Activated T-cell treated with anti-CD3 and anti-CD28 coated beads for 48 hours (primary cell): ENCODE measurements at regions not wholly inside any gene's neighbourhood (a gene's known extent, or its start where the extent isn't known, plus 50 kb on each side); places are given as distances from the start of the nearest gene placed in this dataset.

Experiments
- DNase-seq: peaks from one replicate; pipeline ENCODE4 v3.0.0-alpha.2; 2020; ENCODE audit warnings: low read depth

DNA sequence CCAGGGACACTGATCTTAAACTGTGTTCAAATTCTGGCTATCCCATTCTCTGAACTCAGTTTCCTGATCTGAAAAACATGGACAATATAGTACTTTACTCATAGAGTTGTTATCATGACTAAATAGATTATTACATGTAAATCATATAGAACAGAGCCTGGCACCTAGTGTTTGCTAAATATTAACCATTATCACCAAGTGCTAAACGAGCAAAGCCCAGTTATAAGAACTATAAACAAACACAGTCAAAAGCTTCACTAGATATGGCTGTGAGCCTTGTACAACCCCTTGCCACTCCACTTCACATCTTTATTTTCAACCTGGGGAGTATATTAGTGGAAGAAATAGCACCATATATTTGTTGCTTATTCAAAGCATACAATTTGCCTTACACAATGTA lies 338.9 kb upstream of the CADM1 start:
- no peak for DNase-seq

DNA sequence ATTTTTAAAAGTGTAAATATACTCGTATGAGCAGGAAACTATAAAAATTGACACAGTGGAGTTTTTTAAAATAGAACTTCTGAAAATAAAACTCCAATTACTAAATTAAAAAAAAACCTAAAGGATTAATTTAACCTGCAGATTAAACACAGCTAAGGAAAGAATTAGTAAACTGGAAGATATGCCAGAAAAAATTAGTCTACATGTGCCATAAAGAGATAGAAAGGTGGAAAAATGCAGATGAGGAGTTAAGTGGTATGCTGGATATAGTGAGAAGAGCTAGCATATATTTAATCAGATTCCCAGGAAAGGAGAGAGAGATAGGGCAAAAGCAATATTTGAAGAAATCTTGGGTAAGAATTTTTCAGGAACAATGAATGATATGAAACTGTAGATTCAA lies 315.8 kb upstream of the CADM1 start:
- no peak for DNase-seq

GRCh38 chr11:115819014-115819413 lies 314.8 kb upstream of the CADM1 start:
- no peak for DNase-seq

GRCh38 chr11:115817844-115818468 lies 313.7 kb upstream of the CADM1 start:
- DNase-seq: no peak

DNA sequence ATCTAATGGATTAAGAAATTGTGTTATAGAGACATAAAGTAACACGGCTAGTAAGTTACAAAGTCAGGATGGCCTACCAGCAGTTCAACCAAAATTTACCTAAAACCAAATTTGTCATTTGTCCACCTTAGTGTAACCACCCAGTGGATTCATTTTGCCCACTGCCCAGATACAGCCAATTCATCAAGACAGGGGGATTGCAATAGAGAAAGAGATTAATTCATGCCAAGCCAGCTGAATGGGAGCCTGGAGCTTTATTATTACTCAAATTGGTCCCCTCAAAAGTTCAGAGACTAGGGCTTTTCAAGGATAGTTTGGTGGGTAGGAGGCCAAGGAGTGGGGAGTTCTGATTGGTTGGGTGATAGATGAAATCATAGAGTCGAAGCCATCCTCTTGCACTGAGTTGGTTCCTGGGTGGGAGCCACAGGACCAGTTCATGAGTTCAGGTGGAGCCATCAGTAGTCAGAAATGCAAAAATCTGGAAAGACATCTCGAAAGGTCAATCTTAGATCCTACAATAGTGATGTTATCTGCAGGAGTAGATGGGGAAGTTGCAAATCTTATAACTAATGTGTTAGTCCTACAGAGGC lies 304.2 kb upstream of the CADM1 start:
- no peak for DNase-seq

- no peak for DNase-seq
These were observed 301.8 kb upstream of the CADM1 start for GRCh38 chr11:115806056-115806455.

DNA sequence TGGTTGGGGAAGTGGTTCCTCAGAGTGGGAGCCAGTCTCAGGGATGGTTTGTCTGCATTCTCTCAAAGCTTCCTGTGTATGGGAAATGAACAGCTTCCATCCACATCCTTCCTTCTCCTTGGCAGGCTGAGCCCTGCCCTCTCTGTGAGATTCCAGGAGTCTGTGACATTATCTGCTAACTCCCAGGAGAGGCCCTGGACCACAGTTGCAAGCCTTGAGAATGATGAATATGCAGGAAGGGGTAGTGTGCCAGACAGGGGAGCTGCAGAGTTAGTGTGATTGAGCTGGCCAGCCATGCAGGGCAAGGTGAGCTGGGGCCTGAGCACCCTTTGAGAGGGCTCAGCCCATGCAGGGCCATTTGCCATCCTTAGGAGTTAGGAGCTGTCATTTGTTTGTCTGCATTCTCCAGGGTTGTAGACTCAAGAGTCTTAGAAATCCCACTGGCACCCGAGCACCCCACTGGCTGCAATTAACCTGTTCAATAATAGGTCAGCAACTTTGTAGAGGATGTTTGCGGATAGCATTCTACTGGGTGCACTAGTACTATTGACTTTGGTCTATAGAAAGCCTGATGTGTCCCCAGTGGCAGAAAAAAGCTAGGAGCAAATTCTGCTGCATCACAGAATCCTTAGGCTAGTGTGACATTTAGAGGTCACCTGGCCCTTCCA lies 299.0 kb upstream of the CADM1 start:
- DNase-seq: no peak

DNA sequence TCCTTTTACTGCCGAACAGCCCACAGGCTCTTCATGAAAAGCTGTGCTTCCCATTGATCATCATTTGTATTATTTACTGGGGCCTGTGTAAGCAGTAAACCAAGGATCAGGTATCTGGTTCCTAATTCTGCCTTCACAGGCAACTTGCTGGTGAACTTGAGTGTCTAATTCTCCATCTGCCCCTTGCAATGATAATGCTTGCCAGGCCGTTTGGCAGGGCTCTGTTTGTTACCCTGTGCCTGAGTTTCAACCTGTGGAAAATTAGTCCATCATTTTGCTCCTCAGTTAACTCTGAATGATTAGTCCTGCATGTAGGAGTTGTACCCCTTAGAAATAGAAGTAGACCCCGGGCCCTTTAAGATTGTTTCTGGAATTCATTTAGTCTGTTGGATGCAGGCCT lies 298.4 kb upstream of the CADM1 start:
- no peak for DNase-seq

DNA sequence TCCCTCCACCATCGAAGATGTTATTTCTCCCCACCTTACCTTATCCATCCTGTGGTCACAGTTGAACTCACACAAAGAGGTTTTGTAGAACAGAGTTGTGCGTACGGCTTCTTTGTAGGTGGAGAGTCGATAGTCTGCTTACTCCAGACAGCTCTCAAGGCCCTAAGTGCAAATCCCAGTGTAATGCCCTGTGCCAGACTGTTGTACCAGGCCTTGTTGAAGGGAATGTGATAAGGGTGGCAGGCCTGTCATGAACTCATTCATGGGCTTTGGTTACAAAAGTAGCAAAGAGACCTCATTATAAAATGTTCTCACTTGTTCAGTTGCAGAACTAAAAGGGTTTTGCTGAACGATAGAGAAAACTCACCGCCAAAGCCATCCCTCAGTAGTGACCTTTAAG lies 288.7 kb upstream of the CADM1 start:
- no peak for DNase-seq

GRCh38 chr11:115787302-115787701 lies 283.1 kb upstream of the CADM1 start:
- no peak for DNase-seq

GRCh38 chr11:115784796-115785521 lies 280.7 kb upstream of the CADM1 start:
- no peak for DNase-seq

DNA sequence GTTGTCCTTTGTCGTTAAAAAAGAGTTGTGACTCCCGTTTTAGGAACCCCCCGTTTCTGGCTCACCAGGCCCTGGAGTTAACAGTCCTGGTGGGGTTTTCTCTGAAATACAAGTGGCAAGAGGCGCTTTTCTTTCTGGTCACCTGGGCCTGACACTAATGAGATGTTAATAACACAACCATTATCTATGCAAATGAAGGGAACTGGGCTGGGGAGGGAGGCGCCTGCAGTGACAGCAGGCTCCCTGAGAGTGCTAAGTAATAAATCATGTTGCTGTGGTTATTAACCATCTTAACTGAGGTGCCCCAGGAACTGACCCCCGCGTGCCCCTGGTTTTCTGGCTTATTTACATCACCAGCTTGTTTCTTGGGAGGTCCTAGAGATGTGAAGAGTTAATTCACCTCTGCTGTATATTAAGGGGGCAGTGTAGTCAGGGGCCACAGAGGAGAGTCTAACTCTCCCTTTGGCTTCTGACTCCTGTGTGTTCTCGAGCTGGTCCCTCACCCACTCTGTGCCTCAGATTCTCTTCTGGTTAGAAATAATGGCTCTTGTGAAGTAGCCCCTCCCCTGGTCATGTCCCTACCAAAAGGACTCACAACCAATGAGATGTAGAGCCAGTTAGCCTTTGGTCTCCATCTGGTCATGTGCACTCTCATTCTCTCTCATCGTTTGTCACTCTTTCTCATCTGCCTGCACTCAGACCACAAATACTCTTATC lies 276.6 kb upstream of the CADM1 start:
- DNase-seq: no peak

DNA sequence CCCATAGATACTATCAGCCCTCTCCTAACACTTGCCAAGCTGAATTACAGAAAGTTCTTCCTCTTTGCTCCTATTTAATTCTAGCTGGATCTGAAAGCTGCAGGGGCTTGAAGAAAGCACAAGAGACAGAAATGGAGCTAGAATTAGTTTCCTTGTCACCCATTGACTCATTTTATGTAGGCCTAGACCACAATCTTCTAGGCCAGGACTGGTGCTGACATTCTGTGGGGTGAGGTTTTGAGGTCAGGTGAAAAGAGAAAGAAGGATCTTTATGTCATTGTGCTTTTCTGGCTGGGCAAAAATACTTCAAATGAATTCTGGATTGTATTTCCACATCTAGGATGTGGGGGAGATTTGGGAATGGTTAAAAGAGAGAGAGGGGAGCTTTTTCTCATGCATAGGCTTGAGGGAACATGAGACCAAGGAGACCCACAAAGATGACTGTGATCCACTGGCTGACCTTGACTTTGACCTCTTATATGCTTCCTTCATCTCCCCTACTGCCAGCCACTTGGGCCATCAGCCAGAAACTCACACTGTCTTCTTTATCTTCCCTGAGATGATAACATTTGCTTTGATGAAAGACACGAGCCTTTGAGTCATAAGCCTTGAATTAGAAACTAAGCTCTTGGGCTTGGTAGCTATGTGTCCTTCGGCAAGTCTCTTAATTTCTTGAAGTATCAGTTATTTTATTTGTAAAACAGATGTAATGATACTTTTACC lies 274.9 kb upstream of the CADM1 start:
- no peak for DNase-seq

DNA sequence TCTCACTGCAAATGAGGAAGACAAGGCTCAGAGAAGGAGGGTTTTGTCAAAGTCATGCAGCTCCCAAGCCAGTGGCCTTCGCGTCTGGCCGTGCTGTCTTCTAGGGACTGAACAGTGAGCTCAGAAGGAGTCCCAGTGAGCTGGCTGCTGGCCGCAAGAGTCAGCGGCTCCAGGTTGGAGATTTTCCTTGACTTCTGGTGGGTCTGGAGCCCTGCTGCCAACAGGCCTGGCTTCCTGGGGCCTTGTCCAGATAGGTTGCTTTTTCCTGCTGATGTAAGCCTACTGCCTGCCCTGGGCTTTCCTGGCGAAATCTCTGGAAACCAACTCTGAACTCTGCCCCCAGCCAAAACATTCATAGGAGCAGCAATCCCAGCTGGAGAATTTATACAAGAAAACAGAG lies 272.7 kb upstream of the CADM1 start:
- DNase-seq: no peak

GRCh38 chr11:115775846-115776245 lies 271.6 kb upstream of the CADM1 start:
- DNase-seq: no peak

DNA sequence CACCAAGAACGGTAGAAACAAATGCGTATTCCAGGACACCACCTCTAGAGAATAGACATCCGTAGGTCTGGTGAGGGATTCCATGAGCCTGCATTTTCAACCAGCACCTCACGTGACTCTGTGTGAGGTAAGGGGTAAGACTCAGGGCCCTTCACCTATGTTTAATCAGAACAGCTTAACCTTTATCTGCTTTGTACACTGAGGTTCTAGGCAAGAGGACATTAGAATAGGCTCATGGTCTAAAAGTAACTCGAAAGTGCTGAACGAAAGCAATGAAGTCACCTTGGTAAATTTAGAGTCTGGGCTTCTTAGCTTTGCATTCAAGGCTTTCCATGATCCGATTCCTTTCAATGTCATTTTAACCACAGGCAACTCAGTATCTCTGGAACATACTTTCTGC lies 270.5 kb upstream of the CADM1 start:
- DNase-seq: no peak

- no peak for DNase-seq
These were observed 265.7 kb upstream of the CADM1 start for GRCh38 chr11:115769891-115770290.

GRCh38 chr11:115767883-115768282 lies 263.7 kb upstream of the CADM1 start:
- no peak for DNase-seq

DNA sequence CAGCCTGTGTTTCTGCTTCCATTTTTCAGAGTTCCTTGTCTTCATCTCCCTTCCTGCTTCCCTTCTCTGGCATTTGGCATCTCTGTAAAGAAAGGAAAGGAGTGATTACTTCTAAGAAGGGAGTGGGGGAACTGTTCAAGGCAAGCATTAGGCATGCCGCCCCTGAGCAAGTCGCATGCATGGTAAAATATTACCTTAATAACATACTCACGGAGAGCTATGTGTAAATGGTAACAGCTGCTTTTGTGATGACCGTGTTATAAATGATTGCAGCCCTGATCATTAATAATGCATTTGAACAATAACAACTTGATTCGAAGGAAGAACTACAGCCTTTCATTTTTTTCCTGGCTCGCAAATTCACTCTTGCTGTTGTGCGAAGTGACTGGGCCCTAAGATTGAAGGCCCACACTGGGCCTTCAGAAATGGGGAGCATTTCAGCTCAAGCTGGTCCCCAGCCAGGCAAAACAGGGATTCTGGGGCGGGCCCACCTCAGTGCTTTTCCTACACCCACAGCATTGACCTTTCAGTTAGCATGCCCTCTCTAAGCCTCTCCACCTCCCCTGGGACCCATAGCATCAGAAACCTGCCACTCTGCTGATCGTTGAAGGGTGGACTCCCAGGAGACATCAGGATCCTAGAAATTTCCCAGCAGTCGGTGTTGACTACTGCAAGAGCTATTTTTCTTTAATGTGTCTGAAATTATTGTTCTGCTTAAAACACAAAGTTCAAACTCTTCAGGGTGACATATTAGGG lies 263.0 kb upstream of the CADM1 start:
- no peak for DNase-seq

DNA sequence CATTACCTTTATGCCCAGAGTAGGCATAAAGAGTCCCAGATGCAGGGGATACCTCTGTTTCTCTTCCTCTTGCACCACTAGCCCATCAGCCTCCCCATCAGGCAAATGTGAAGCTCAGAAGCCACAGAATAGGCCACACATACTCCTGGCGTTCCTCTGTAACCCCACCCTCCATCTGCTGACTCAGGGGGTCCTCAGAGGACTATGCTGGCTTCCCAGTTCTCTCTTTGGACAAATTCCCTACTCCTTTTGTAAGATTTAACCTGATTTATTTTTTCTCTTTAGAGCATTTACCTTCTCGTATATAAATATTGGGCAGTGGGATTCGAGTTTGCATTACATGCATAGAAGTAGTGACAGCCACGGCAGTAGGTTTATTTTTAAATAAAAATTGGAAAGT lies 262.3 kb upstream of the CADM1 start:
- DNase-seq: no peak

GRCh38 chr11:115765803-115766239 lies 261.6 kb upstream of the CADM1 start:
- DNase-seq: no peak
